ENCODE measurements at regions not wholly inside any gene's neighbourhood (a gene's known extent, or its start where the extent isn't known, plus 50 kb on each side); places are given as distances from the start of the nearest gene placed in this dataset.

DNA sequence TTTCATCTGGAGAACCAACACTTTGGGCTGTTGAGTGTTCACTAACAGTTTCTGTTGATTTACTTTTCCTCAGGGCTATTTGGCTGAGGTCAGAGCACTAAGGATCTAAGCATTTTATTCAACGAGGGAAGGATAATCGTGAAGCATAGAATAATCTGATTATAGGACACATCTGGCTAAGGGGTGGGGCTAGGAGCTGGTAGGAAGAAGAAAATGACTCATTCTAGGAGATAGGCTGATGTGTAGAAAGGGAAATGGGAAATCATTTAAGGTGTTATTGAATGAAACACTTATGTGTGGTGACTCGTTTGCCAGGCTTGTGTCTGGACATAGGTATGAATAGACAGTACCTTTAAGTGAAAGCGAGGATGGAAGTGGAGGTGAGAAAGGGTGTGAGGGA, 167.2 kb downstream of the ETNK1 start:
- TF ChIP-seq EZH2 (IDR thresholded peaks at IDR 0.05; ENCODE audit: low read length): no peak

DNA sequence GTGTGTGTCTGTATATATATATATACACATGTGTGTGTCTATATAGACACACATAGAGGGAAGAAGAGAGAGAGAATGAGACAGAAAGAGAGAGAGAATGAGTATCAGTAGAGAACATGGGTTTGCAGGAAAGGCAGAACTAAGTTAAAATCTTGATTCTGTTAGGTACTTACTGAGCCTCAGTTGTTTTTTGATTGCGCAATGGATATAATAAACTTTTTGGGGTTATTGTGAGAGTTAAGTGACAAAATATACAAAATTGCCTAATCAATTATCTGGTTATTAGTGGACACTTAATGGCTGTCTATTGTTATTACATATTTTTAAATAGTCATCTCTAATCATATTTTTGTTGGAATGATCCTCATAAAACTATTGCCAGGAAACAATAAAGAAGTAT, 169.0 kb downstream of the ETNK1 start:
- Histone ChIP-seq H3K4me1 (ENCODE audit: control insufficient read depth, extremely low read depth, insufficient read depth, low read length) (no peaks in the 10 kb centered on the region), H3K27ac (ENCODE audit: control insufficient read depth, insufficient read depth, low read length) (no peak overlapping the region), H3K36me3 (ENCODE audit: control insufficient read depth in 2 of 2, extremely low read depth in 1 of 2, insufficient read depth in 2 of 2, low read length in 2 of 2) (no peaks in the 10 kb centered on the region), H3K4me2 (ENCODE audit: control insufficient read depth, extremely low read depth, insufficient read depth, low read depth, low read length) (no peak overlapping the region), H3K27me3 (ENCODE audit: control insufficient read depth, extremely low read depth, insufficient read depth, low read length) (no peaks in the 10 kb centered on the region), H3K79me2 (ENCODE audit: control insufficient read depth, insufficient read depth, low read length) (no peaks in the 10 kb centered on the region), H3K9me3 (ENCODE audit: control insufficient read depth, low read depth, low read length) (no peaks in the 10 kb centered on the region), H2AFZ (ENCODE audit: control insufficient read depth, low read length) (no peak overlapping the region), H3K4me3 (ENCODE audit: control insufficient read depth in 2 of 3, extremely low read depth in 1 of 3, insufficient read depth in 2 of 3, low read depth in 1 of 3, low read length in 3 of 3) (no peak overlapping the region), H3K9ac (ENCODE audit: control insufficient read depth, extremely low read depth, insufficient read depth, low read length) (no peak overlapping the region), H4K20me1 (ENCODE audit: control insufficient read depth, extremely low read depth, insufficient read depth, low read length) (no peaks in the 10 kb centered on the region), H3K9me1 (ENCODE audit: control insufficient read depth, extremely low read depth, insufficient read depth, low read length) (no peaks in the 10 kb centered on the region)
- TF ChIP-seq EZH2 (IDR thresholded peaks at IDR 0.05; ENCODE audit: low read length): no peak
- TF ChIP-seq, protein P1, sequence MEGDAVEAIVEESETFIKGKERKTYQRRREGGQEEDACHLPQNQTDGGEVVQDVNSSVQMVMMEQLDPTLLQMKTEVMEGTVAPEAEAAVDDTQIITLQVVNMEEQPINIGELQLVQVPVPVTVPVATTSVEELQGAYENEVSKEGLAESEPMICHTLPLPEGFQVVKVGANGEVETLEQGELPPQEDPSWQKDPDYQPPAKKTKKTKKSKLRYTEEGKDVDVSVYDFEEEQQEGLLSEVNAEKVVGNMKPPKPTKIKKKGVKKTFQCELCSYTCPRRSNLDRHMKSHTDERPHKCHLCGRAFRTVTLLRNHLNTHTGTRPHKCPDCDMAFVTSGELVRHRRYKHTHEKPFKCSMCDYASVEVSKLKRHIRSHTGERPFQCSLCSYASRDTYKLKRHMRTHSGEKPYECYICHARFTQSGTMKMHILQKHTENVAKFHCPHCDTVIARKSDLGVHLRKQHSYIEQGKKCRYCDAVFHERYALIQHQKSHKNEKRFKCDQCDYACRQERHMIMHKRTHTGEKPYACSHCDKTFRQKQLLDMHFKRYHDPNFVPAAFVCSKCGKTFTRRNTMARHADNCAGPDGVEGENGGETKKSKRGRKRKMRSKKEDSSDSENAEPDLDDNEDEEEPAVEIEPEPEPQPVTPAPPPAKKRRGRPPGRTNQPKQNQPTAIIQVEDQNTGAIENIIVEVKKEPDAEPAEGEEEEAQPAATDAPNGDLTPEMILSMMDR (optimal IDR thresholded peaks at IDR 0.05 in 1 of 3, IDR thresholded peaks at IDR 0.05 in 1 of 3, conservative IDR thresholded peaks at IDR 0.05 in 1 of 3; ENCODE audit: extremely low read depth in 1 of 3, insufficient read depth in 2 of 3, low read length in 3 of 3): no peak
- FAIRE-seq (no peak), DNase-seq (ENCODE audit: low read depth, low spot score) (no peak)
- dilution Hi-C loops (cut with MboI; ENCODE audit: extremely low pct_ligation_motif_present, low sequenced_read_pairs): no loop called here

More for the DNA sequence above, 167.2 kb downstream of the ETNK1 start:
- Histone ChIP-seq H3K27ac (ENCODE audit: control insufficient read depth, insufficient read depth, low read length) (no peak overlapping the region), H3K4me1 (ENCODE audit: control insufficient read depth, extremely low read depth, insufficient read depth, low read length) (no peaks in the 10 kb centered on the region), H2AFZ (ENCODE audit: control insufficient read depth, low read length) (no peak overlapping the region), H4K20me1 (ENCODE audit: control insufficient read depth, extremely low read depth, insufficient read depth, low read length) (no peaks in the 10 kb centered on the region), H3K36me3 (ENCODE audit: control insufficient read depth in 2 of 2, extremely low read depth in 1 of 2, insufficient read depth in 2 of 2, low read length in 2 of 2) (no peaks in the 10 kb centered on the region), H3K9me3 (ENCODE audit: control insufficient read depth, low read depth, low read length) (no peaks in the 10 kb centered on the region), H3K79me2 (ENCODE audit: control insufficient read depth, insufficient read depth, low read length) (no peaks in the 10 kb centered on the region), H3K4me2 (ENCODE audit: control insufficient read depth, extremely low read depth, insufficient read depth, low read depth, low read length) (no peak overlapping the region), H3K9ac (ENCODE audit: control insufficient read depth, extremely low read depth, insufficient read depth, low read length) (no peak overlapping the region), H3K4me3 (ENCODE audit: control insufficient read depth in 2 of 3, extremely low read depth in 1 of 3, insufficient read depth in 2 of 3, low read depth in 1 of 3, low read length in 3 of 3) (no peak overlapping the region), H3K9me1 (ENCODE audit: control insufficient read depth, extremely low read depth, insufficient read depth, low read length) (no peaks in the 10 kb centered on the region), H3K27me3 (ENCODE audit: control insufficient read depth, extremely low read depth, insufficient read depth, low read length) (no peaks in the 10 kb centered on the region)
- FAIRE-seq: no peak
- dilution Hi-C loops (cut with MboI; ENCODE audit: extremely low pct_ligation_motif_present, low sequenced_read_pairs): no loop called here
- DNase-seq (ENCODE audit: low read depth, low spot score): no peak

DNA sequence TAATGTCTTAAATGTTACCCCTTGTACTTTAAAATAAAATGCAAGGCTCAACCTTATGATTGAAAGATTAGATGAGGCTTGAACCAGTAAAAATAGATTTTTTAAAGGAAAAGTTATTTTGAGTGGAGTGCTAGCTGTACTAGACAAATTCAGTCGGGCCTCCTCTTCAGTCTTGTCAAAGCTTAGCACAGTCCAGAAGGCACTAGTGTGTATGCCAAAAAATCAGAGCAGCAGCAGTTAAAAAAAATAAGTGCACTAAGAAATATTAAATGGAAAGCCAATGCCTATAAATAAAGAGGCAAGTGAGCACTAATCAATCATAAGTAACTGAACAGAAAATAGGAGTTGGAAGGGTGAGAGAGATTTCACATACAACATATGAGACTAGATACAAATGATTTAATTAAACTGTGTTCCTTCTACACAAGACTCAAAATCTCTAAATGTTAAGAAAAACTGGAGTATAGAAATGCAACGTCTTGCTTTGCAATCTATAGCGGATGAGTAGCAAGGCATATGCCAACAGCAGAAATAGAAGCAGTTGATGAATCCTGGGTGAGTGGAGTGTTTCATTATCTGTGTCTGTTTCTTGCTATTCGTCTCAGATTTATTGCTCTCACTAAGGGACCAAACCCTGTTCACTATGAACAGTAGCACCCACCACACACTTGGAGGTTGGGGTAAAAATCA, 172.1 kb downstream of the ETNK1 start:
- no peaks in the 10 kb centered on the region for H3K27me3 ChIP-seq (ENCODE audit: control insufficient read depth, extremely low read depth, insufficient read depth, low read length)
- no peaks in the 10 kb centered on the region for H3K4me1 ChIP-seq (ENCODE audit: control insufficient read depth, extremely low read depth, insufficient read depth, low read length)
- no peak overlapping the region for H3K4me3 ChIP-seq (ENCODE audit: control insufficient read depth in 2 of 3, extremely low read depth in 1 of 3, insufficient read depth in 2 of 3, low read depth in 1 of 3, low read length in 3 of 3)
- H3K9me1 ChIP-seq (ENCODE audit: control insufficient read depth, extremely low read depth, insufficient read depth, low read length): no peaks in the 10 kb centered on the region
- no peak overlapping the region for H3K4me2 ChIP-seq (ENCODE audit: control insufficient read depth, extremely low read depth, insufficient read depth, low read depth, low read length)
- FAIRE-seq (no peak), DNase-seq (ENCODE audit: low read depth, low spot score) (no peak)
- H3K36me3 ChIP-seq (ENCODE audit: control insufficient read depth in 2 of 2, extremely low read depth in 1 of 2, insufficient read depth in 2 of 2, low read length in 2 of 2): no peaks in the 10 kb centered on the region
- no peak overlapping the region for H3K27ac ChIP-seq (ENCODE audit: control insufficient read depth, insufficient read depth, low read length)
- no peaks in the 10 kb centered on the region for H3K9me3 ChIP-seq (ENCODE audit: control insufficient read depth, low read depth, low read length)
- no peaks in the 10 kb centered on the region for H4K20me1 ChIP-seq (ENCODE audit: control insufficient read depth, extremely low read depth, insufficient read depth, low read length)
- no peaks in the 10 kb centered on the region for H3K79me2 ChIP-seq (ENCODE audit: control insufficient read depth, insufficient read depth, low read length)
- no peak for TF ChIP-seq EZH2 (IDR thresholded peaks at IDR 0.05; ENCODE audit: low read length)
- TF ChIP-seq, protein P1 (optimal IDR thresholded peaks at IDR 0.05 in 1 of 3, IDR thresholded peaks at IDR 0.05 in 1 of 3, conservative IDR thresholded peaks at IDR 0.05 in 1 of 3; ENCODE audit: extremely low read depth in 1 of 3, insufficient read depth in 2 of 3, low read length in 3 of 3): no peak
- dilution Hi-C loops (cut with MboI; ENCODE audit: extremely low pct_ligation_motif_present, low sequenced_read_pairs): no loop called here
- H2AFZ ChIP-seq (ENCODE audit: control insufficient read depth, low read length): no peak overlapping the region
- H3K9ac ChIP-seq (ENCODE audit: control insufficient read depth, extremely low read depth, insufficient read depth, low read length): no peak overlapping the region

Measured in keratinocyte (primary cell).